Fibroblast of villous mesenchyme (primary cell): ENCODE measurements at regions not wholly inside any gene's neighbourhood (a gene's known extent, or its start where the extent isn't known, plus 50 kb on each side); places are given as distances from the start of the nearest gene placed in this dataset.

Experiments used
- DNase-seq: peaks from one replicate; pipeline ENCODE4 v3.0.0-alpha.2; 2010; ENCODE audit warnings: low read depth
- H3K4me3 ChIP-seq: 2 replicates; pipeline ENCODE4 v1.5.1; 2011; ENCODE audit warnings: low read depth, mild to moderate bottlenecking, low read length
- CTCF ChIP-seq: IDR thresholded peaks from 2 replicates; pipeline ENCODE4 v1.5.1; 2012; ENCODE audit warnings: low read depth, mild to moderate bottlenecking, low read length; ENCODE audit not compliant: insufficient read depth

- no peak overlapping the region for H3K4me3 ChIP-seq
- no peak for TF ChIP-seq CTCF
- DNase-seq: no peak
Measured at GRCh38 chr1:82472489-82473131, 671.9 kb downstream of the ADGRL2 start.

GRCh38 chr1:82466891-82467290, 666.2 kb downstream of the ADGRL2 start:
- H3K4me3 ChIP-seq: no peak overlapping the region
- TF ChIP-seq CTCF: no peak
- DNase-seq: no peak

- DNase-seq: no peak
- TF ChIP-seq CTCF: no peak
- H3K4me3 ChIP-seq: no peak overlapping the region
Measured at GRCh38 chr1:82466416-82466815, 665.7 kb downstream of the ADGRL2 start.

- H3K4me3 ChIP-seq: no peak overlapping the region
- DNase-seq: no peak
- no peak for TF ChIP-seq CTCF
Measured at GRCh38 chr1:82465024-82465423, 664.3 kb downstream of the ADGRL2 start.

- H3K4me3 ChIP-seq: no peak overlapping the region
- no peak for TF ChIP-seq CTCF
- DNase-seq: peak; percentile 37
Measured at GRCh38 chr1:82464362-82465001, 663.7 kb downstream of the ADGRL2 start.

- DNase-seq: no peak
- no peak for TF ChIP-seq CTCF
- no peak overlapping the region for H3K4me3 ChIP-seq
Measured at GRCh38 chr1:82463951-82464350, 663.2 kb downstream of the ADGRL2 start.
